Fibroblast of the conjunctiva (primary cell): ENCODE measurements at regions not wholly inside any gene's neighbourhood (a gene's known extent, or its start where the extent isn't known, plus 50 kb on each side); places are given as distances from the start of the nearest gene placed in this dataset.

ENCODE experiments used
- DNase-seq: peaks from one replicate; pipeline ENCODE4 v3.0.0-alpha.2; 2010; ENCODE audit warnings: low read depth

GRCh38 chr6:165820934-165821333, 157.9 kb upstream of the PDE10A start:
- DNase-seq, result no peak

DNA sequence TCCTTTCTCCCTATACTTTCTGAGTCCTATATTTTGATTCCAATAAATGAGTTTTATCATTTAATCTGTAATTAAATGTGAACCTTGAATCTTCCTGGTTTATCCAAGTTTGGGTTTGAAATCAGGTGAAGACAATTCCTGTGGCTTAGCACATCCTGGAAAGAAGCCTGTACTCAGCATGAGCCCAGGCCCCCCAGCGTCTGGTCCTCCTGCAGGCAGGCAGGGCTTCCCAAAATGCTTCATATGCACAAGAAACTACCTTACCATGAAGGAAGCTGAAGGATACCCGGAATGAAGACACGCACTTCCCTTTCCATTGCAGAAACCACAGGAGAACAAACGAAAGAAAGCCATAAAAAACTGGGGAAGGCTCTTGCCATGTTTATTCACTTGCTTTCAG, 157.4 kb upstream of the PDE10A start:
- no peak for DNase-seq

GRCh38 chr6:165819394-165819793, 156.4 kb upstream of the PDE10A start:
- no peak for DNase-seq

DNA sequence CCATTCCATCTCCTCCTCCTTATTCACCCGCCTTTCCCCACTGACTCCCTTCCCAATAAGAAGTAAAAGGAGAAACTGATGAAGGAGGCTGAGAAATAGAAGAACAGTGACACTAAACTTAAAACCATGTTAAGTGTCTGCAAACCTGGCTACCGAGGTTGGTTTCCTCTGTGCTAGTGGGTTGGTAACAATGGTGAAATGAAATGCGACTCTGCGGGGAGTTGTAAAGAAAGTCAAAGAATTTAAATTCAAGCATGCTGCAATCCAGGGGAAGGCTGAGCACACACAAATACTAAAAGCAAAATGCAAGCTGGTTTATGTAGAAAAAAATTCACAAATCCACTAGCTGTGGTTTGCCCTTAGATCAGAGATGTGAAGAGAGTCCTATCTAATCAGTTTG, 155.2 kb upstream of the PDE10A start:
- no peak for DNase-seq

DNA sequence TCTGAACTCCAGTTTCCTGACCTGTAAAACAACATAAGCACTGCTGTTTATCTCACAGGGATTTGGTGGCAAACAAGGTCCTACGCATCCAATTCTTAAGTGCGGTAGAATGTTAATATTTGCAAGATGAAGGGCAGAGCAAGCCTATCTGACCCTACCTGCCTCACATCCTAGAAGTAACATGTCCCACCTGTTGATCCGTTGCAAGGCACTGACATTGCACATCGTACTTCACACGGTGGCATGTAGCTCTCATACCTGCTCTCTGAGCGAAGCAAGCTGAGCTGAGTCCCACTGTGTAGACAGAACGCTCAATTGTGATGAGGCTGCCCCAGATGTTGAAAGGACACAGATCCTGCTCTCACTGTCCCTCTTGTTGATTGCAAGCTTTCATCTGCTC, 154.7 kb upstream of the PDE10A start:
- DNase-seq, result no peak

DNA sequence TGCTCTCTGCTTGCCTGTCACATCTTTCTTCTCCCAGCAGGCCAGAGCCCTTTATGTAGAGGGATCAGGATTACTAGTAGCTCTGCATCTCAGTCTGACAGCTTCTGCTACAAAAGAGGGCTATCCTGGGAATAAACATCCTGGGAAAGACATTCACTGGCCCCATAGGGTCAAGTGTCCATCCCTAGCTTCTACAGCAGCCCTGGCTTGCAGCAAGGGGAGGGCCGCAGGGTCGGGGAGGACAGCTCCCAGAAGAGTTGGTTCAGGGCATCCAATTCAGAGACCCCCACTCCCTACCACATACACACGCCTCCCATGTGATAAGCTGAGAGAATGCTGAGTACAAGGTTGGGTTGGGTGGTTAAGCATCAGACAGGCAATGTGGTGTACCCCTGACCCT, 154.1 kb upstream of the PDE10A start:
- DNase-seq, result no peak

DNA sequence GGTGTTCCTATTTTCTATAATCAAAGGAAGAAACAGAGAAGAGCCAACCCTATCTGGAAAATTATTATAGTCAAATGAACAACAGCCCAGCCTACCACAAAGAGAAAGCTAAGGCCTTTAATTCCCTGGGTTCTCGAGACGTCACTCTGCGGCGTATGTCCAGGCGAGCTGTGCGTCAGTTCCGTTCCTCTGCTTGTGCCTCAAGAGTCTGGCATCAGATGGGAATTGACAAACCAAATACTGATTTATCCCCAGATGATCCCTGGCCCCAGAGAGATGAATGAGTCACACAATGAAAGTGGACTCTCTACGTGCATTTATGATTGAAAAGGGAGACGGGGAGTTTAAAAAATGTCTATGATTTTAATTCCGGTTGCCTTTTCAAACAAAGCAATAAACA, 151.6 kb upstream of the PDE10A start:
- DNase-seq, result no peak

GRCh38 chr6:165811512-165811911, 148.5 kb upstream of the PDE10A start:
- no peak for DNase-seq

GRCh38 chr6:165808021-165808420, 145.0 kb upstream of the PDE10A start:
- DNase-seq, result no peak

DNA sequence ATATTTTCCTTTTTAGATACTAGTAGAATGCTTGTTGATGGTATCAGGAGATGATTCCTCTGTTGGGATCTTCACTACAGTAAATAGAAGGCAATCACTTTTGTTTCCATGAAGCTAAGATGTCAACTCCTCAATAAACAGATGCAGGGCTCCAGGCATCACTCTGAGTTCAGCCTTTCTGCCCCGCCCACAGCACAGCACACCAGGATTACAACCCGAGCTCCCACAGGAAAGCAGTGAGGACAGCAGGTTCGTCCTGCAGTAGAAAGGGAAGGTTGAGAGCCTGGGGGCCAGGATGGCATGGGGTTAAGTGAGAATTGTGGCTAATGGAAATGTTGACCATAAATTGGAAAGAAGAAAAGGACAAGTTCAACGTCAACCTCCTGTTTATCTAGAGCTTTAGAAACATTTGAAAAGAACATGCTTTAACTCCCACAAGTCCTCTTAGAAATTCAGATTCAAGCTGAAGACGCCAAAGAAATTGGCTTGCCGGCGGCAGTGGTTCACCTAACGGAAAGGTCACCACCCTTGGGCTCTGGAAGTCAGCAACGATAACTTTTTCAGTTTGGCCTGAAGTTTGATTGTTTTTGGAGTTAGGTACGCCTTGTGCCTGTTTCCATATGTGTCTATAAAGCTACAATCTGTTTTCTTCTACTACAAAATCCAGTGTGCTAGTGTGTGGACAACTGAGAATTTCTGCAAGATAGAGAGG, 144.4 kb upstream of the PDE10A start:
- no peak for DNase-seq

DNA sequence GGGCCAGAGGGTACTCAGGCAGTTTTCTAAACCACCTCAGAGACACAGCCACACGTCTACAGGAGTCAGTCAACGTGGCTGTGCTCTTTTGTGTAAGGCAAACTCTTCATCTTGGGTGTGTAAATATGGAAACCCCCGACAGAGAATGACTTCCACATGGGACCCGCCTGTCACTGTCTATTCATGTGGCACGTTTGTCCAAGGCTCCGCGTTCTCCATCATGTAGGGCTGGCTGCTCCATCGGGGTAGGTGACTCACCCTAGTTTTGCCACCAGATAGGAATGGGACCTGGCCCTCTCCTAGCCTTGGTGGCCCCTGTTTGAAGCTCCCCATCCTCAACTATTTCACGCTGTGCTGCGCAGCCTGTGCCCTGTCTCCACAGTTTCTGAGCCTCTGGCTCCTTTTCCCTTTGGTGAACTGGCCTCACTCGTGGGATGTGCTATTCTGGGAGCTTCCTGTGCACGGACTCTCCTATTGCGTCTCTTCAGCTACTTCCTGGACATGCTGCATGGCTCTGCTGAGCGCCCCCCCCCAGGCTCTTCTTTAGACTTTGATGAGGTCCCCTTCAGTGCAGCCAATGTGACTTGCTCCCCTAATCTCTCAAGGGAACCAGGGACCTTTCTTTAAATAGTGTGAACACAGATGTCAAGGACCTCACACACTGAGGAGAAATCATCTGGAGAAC, 143.2 kb upstream of the PDE10A start:
- DNase-seq, result no peak

GRCh38 chr6:165805636-165806035, 142.6 kb upstream of the PDE10A start:
- no peak for DNase-seq

DNA sequence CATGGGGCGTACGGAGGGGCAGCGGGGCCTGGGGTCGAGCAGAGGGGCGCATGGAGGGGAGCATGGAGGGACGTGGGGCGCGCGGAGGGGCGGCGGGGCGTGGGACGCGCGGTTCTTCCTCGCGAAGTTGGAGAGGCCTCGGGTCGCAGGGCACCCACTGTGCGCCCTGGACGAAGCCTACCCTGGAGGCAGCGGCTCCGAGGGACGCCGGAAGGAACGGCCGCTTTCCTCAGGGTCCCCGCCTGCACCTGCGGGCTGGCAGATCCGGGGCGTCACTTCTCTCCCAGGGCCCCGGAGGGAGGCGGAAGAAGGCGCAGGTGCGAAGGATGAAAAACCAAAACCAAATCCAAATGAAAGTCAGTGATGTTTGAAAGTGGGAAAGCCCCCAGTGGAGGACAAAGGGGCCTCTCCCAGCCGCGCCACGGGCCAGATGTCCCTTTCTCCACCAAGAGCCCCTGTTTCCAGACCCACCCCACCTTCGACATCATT, 142.1 kb upstream of the PDE10A start:
- no peak for DNase-seq

DNA sequence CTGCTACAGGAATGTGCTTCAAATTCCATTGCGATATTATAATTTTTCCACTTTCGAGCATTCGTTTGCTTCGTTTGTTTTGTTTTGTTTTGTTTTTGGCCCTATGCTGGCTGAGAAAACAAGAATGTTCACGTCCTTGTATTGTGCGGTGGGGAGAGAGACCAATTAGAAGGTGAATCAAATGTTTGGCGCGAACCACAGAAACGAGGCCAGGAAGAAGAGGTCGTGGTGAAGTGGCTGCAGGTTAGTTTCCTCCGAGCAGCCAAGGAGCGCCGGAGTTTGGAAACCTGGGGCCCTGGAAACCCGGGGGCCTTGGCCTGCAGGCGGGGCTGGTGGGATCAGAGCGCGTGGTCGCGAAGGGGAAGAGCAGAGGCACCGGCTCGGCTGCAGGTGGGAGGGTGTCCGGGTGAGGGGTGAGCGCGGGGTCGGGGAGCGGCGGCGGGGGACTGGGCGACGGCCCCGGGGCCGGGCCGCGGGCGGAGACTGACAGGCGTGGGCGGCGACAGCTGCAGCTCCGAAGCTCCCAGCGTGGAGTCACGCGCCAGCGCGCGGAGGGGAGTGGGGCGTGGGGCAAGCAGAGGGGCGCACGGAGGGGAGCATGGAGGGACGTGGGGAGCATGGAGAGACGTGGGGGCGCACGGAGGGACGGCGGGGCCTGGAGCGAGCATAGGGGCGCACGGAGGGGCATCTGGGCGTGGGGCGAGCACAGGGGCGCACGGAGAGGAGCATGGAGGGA, 141.5 kb upstream of the PDE10A start:
- no peak for DNase-seq

- DNase-seq, result no peak
Observed at GRCh38 chr6:165800337-165800736, 137.3 kb upstream of the PDE10A start.

GRCh38 chr6:165799391-165800153, 136.5 kb upstream of the PDE10A start:
- no peak for DNase-seq

DNA sequence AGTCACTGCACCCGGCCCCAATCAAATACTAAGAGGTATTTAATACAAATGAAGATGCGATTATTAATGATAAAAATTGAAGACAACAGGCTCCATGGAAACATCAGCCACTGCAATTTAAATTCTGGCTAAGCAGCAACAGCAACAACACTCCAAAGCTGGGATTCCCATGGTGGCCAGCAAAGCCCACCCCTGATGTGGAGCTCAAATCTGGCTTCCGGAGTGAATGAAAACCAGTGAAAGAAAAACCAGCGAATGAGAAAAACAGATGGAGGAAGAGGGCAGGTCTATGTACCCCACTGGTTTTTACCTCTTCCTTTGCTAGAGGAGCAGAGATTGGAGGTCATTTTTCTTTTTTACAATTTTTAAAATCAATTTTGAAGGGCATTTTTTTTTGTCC, 135.9 kb upstream of the PDE10A start:
- no peak for DNase-seq

GRCh38 chr6:165794179-165794601, 131.1 kb upstream of the PDE10A start:
- no peak for DNase-seq

GRCh38 chr6:165793287-165793825, 130.3 kb upstream of the PDE10A start:
- DNase-seq, result no peak

- DNase-seq, result no peak
Observed at GRCh38 chr6:165791876-165792437, 128.9 kb upstream of the PDE10A start.

DNA sequence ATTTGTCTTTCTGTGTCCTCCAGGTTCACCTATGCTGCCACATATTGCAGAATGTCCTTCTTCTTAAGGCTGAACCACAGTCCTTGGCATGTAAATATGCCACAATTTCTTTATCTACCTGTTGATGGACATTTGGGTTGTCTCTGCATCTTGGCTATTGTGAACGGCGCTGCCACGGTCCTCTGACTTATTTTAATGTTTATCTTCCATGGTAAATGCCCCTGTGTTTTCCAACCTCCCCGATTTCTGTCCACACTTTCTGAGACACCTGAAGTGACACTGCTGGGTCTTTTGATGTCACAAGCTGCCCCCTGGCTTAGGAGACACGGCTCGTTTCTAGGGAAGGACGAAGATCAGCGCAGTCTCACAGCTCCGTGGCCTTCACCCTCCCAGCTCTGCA, 128.3 kb upstream of the PDE10A start:
- no peak for DNase-seq

DNA sequence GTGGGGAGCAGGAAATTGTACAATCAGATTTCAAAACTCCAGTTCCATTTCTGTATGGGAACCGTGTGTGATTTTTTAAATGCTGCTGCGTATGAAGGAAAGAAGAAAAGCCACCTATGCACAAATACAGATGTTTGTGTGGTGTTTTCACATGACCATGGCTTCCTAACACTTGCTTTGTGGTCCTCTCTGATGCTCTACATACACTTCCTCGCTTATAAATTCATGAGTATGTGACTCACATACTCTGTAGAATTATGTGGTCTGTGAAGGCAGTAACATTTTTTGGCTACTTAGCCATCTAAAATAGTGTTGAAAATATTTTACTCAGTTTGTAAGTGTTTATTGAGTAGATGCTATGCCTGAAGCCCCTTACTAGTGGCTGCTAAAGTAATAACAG, 119.8 kb upstream of the PDE10A start:
- no peak for DNase-seq
